ENCODE measurements at regions not wholly inside any gene's neighbourhood (a gene's known extent, or its start where the extent isn't known, plus 50 kb on each side); places are given as distances from the start of the nearest gene placed in this dataset.

DNA sequence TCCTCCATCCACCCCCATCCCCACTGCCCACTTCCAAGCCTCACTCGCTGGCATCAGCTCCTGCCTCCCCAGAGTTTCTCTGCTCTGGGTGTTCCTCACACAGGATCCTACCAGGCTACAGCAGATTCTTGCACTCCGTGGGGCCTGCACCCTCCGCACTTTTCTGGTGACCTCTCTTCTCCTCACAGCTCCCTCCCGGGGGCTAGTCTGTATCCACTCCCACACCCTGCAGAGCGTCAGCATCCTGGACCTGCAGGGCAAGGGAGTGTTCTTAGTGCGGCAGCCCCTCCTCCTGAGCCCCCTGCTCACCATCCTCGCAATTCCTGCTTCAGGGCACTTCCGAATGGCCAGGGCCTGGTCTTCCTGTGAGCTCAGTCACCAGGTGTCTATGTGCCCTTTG, 224.2 kb downstream of the DLL1 start (continued):
- TF ChIP-seq ZNF114 (CRISPR knock-in tag; IDR thresholded peaks at IDR 0.05) = no peak
- no peak for TF ChIP-seq STAT1 (IDR thresholded peaks at IDR 0.05; ENCODE audit: unreplicated experiment)
- no peak for TF ChIP-seq POLR2AphosphoS5 (IDR thresholded peaks at IDR 0.05; ENCODE audit: low read depth)
- no peak for TF ChIP-seq CREB1 (CRISPR knock-in tag; IDR thresholded peaks at IDR 0.05; ENCODE audit: low read depth)
- TF ChIP-seq NANOG (IDR thresholded peaks at IDR 0.05; ENCODE audit: borderline replicate concordance) = no peak

DNA sequence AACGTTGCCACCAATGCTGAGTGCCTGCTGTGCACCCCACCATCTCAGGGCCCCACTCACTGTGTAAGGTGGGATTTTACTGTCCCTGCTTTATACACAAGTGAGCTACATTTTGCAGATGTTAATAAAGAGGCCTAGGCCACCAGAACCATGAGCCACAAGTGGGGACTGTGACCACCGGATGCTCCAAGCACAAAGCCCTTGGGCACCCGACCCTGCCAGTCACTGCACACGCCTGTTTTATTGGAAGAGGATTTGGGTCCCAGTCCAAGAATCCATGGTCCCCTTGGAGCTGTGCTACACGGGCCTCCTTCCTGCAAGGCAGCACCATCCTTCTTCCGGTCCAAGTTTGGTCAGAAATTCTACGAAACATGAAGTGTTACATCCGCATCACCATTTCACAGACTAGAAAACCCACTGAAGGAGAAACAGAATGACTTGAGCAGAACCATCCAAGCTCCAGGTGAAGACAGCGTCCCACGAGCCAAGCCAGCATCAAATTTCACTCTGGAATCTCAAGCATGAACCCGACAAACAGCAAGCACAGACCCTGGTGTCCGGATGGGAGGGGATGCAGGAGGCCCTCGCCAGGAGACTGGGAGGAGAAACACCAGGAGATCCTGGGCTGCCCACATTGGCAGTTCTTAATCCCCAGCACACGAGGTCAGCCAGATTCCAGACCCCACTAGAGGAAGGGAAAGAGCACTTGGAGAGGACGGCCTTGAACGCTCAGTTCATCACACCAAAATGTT, 226.9 kb downstream of the DLL1 start:
- H3K4me1 Mint-ChIP-seq = peaks cover 4% of the 10 kb centered on the region
- Histone ChIP-seq H3K4me1 (ENCODE audit: insufficient read depth) (no peaks in the 10 kb centered on the region), H3F3A (replicated peaks; ENCODE audit: low read depth) (no peaks in the 10 kb centered on the region), H2AFZ (no peak overlapping the region), H3K36me3 (ENCODE audit: insufficient read depth) (no peaks in the 10 kb centered on the region), H3K4me3 (no peak overlapping the region), H3K27ac (ENCODE audit: low read depth) (no peak overlapping the region), H3K9me2 (ENCODE audit: insufficient read depth) (no peaks in the 10 kb centered on the region; the same call in 1 of the 2 replicates), H3K4me2 (no peak overlapping the region), H4K20me1 (replicated peaks; ENCODE audit: insufficient read depth) (no peaks in the 10 kb centered on the region), H3K79me2 (replicated peaks; ENCODE audit: insufficient read depth) (no peaks in the 10 kb centered on the region), H3K27me3 (ENCODE audit: insufficient read depth) (no peaks in the 10 kb centered on the region)
- no peak for DNase-seq (ENCODE audit: low spot score)
- no peaks in the 10 kb centered on the region for H3K27me3 Mint-ChIP-seq (ENCODE audit: insufficient read depth, low read depth, poor library complexity)
- no peak overlapping the region for H3K4me3 Mint-ChIP-seq
- ATAC-seq = no peak; the same call in 2 of the 3 replicates
- peaks cover 6% of the 10 kb centered on the region; the same call in 2 of the 3 replicates for H3K36me3 Mint-ChIP-seq (ENCODE audit: low read depth)
- peaks cover 12% of the 10 kb centered on the region for H3K9me3 Mint-ChIP-seq
- no peak overlapping the region for H3K27ac Mint-ChIP-seq
- TF ChIP-seq ZNF331 (CRISPR knock-in tag; IDR thresholded peaks at IDR 0.05; ENCODE audit: low read depth) (no peak), STAT1 (IDR thresholded peaks at IDR 0.05; ENCODE audit: unreplicated experiment) (no peak), EZH2phosphoT487 (IDR thresholded peaks at IDR 0.05; ENCODE audit: unreplicated experiment) (no peak), JUNB (IDR thresholded peaks at IDR 0.05; ENCODE audit: unreplicated experiment) (no peak), ZNF114 (CRISPR knock-in tag; IDR thresholded peaks at IDR 0.05) (no peak), POLR2AphosphoS5 (IDR thresholded peaks at IDR 0.05; ENCODE audit: low read depth) (no peak), EZH2 (IDR thresholded peaks at IDR 0.05; ENCODE audit: low read depth, unreplicated experiment) (no peak)
- TF ChIP-seq, protein P1, sequence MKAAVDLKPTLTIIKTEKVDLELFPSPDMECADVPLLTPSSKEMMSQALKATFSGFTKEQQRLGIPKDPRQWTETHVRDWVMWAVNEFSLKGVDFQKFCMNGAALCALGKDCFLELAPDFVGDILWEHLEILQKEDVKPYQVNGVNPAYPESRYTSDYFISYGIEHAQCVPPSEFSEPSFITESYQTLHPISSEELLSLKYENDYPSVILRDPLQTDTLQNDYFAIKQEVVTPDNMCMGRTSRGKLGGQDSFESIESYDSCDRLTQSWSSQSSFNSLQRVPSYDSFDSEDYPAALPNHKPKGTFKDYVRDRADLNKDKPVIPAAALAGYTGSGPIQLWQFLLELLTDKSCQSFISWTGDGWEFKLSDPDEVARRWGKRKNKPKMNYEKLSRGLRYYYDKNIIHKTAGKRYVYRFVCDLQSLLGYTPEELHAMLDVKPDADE (IDR thresholded peaks at IDR 0.05) = no peak
- TF ChIP-seq, protein P2, sequence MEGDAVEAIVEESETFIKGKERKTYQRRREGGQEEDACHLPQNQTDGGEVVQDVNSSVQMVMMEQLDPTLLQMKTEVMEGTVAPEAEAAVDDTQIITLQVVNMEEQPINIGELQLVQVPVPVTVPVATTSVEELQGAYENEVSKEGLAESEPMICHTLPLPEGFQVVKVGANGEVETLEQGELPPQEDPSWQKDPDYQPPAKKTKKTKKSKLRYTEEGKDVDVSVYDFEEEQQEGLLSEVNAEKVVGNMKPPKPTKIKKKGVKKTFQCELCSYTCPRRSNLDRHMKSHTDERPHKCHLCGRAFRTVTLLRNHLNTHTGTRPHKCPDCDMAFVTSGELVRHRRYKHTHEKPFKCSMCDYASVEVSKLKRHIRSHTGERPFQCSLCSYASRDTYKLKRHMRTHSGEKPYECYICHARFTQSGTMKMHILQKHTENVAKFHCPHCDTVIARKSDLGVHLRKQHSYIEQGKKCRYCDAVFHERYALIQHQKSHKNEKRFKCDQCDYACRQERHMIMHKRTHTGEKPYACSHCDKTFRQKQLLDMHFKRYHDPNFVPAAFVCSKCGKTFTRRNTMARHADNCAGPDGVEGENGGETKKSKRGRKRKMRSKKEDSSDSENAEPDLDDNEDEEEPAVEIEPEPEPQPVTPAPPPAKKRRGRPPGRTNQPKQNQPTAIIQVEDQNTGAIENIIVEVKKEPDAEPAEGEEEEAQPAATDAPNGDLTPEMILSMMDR (conservative IDR thresholded peaks at IDR 0.05; ENCODE audit: low read depth in 2 of 2) = no peak
- TF ChIP-seq, protein P3, sequence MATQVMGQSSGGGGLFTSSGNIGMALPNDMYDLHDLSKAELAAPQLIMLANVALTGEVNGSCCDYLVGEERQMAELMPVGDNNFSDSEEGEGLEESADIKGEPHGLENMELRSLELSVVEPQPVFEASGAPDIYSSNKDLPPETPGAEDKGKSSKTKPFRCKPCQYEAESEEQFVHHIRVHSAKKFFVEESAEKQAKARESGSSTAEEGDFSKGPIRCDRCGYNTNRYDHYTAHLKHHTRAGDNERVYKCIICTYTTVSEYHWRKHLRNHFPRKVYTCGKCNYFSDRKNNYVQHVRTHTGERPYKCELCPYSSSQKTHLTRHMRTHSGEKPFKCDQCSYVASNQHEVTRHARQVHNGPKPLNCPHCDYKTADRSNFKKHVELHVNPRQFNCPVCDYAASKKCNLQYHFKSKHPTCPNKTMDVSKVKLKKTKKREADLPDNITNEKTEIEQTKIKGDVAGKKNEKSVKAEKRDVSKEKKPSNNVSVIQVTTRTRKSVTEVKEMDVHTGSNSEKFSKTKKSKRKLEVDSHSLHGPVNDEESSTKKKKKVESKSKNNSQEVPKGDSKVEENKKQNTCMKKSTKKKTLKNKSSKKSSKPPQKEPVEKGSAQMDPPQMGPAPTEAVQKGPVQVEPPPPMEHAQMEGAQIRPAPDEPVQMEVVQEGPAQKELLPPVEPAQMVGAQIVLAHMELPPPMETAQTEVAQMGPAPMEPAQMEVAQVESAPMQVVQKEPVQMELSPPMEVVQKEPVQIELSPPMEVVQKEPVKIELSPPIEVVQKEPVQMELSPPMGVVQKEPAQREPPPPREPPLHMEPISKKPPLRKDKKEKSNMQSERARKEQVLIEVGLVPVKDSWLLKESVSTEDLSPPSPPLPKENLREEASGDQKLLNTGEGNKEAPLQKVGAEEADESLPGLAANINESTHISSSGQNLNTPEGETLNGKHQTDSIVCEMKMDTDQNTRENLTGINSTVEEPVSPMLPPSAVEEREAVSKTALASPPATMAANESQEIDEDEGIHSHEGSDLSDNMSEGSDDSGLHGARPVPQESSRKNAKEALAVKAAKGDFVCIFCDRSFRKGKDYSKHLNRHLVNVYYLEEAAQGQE (IDR thresholded peaks at IDR 0.05; ENCODE audit: unreplicated experiment) = no peak

Measured in GM23338 (cell line).